Neuron (in vitro differentiated cells): ENCODE measurements at regions not wholly inside any gene's neighbourhood (a gene's known extent, or its start where the extent isn't known, plus 50 kb on each side); places are given as distances from the start of the nearest gene placed in this dataset.

Experiments used
- H2AFZ ChIP-seq: one replicate; pipeline ENCODE4 v1.6.1; 2013; ENCODE audit warnings: low read depth, mild to moderate bottlenecking, inconsistent platforms, low read length, moderate library complexity
- H3K27me3 ChIP-seq: one replicate; pipeline ENCODE4 v1.6.1; 2013; ENCODE audit warnings: low read length; ENCODE audit not compliant: insufficient read depth
- H3K36me3 ChIP-seq: one replicate; pipeline ENCODE4 v1.6.1; 2013; ENCODE audit warnings: low read length; ENCODE audit not compliant: insufficient read depth
- H3K4me1 ChIP-seq: one replicate; pipeline ENCODE4 v1.6.1; 2013; ENCODE audit warnings: low read length; ENCODE audit not compliant: insufficient read depth
- H3K4me3 ChIP-seq: 2 replicates; pipeline ENCODE4 v1.5.1; 2013; ENCODE audit warnings: mild to moderate bottlenecking, low read length, moderate library complexity
- H3K9me3 ChIP-seq: one replicate; pipeline ENCODE4 v1.6.1; 2013; ENCODE audit warnings: low read length

DNA sequence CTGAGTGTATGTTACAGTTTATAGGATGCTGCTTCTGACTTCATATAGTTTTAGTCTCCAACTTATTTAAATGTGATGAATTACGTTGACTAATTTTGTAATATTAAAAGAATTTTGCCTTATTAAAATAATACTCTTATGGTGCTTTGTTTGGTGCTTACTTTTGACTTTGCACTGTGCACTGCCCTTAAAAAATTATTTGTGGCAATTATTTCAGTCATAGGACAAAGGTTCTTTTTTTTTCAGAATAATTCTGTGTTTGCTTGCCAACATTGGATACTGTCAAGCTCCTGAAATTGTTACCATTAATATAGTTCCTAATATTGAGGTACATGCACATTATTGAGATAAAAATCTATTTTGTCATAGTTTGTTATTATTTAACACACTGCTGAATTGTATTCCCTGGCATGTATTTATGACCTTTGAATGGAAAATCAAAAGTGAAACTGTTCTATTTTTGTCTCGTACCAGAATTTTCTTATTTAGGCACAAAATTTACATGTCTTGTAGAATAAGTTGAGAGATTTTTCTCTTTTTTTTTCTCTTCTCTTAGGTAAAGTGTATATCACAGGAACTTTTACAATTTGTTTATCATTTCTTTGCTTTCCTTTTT is 572.8 kb upstream of the KLHL29 start:
- H2AFZ ChIP-seq, result no peak overlapping the region
- H3K27me3 ChIP-seq, result no peaks in the 10 kb centered on the region
- no peak overlapping the region for H3K4me3 ChIP-seq
- H3K4me1 ChIP-seq, result no peaks in the 10 kb centered on the region
- H3K36me3 ChIP-seq, result no peaks in the 10 kb centered on the region
- no peaks in the 10 kb centered on the region for H3K9me3 ChIP-seq

DNA sequence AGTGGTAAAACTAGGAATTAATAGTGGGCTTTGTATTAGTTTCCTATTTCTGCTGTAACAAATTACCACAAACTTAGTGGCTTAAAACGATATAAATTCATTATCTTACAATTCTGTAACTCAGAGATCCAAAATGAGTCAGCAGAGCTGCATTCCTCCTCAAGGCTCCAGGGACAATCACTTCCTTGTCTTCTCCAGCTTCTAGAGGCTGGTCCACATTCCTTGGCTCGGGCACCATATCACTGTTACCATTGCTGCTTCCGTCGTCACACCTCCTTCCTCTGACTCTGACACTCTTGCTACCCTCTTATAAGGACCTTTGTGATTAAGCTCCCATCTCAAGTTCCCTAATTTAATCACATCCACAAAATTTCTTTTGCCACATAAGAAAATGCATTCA is 567.8 kb upstream of the KLHL29 start:
- H3K4me3 ChIP-seq, result no peak overlapping the region
- H3K4me1 ChIP-seq, result no peaks in the 10 kb centered on the region
- H3K27me3 ChIP-seq, result no peaks in the 10 kb centered on the region
- no peaks in the 10 kb centered on the region for H3K9me3 ChIP-seq
- no peaks in the 10 kb centered on the region for H3K36me3 ChIP-seq
- H2AFZ ChIP-seq, result no peak overlapping the region

DNA sequence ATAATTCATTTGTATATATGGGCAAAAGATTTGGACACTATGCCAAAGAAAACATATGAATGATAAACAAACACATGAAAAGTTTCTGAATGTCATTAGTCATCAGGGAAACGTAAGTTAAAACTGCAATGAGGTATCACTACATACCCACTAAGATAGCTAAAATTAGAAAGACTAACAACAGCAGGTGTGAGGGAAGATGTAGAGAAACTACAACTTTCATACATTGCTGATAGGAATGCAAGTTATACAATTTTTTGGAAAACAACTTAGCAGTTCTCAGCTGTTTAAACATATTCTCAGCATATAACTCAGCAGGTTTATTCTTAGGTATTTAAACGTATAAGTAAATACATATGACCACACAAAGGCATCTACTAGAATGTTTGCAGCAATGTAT is 563.5 kb upstream of the KLHL29 start:
- H2AFZ ChIP-seq, result no peak overlapping the region
- H3K4me1 ChIP-seq, result no peaks in the 10 kb centered on the region
- no peaks in the 10 kb centered on the region for H3K27me3 ChIP-seq
- H3K4me3 ChIP-seq, result no peak overlapping the region
- H3K36me3 ChIP-seq, result no peaks in the 10 kb centered on the region
- no peaks in the 10 kb centered on the region for H3K9me3 ChIP-seq

DNA sequence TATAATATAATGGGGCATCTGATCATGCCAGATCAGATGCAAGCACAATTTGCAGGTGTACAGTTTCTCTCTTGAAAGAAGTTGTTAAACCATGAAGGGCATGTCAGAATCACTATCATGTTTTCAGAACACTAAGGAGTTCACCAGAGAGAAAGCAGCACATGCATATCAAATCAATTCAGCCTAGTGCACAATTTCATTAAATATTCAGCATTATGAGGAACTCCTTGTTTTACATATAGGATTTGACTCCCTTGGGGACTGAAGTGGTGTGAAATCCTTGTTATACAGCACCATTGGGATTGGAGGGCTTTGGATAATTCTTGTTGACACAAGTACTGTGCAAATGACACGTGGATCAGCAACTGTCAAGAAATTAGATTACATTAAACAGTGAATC is 562.1 kb upstream of the KLHL29 start:
- Histone ChIP-seq H3K4me1 (no peaks in the 10 kb centered on the region), H3K36me3 (no peaks in the 10 kb centered on the region), H3K9me3 (no peaks in the 10 kb centered on the region), H3K27me3 (no peaks in the 10 kb centered on the region), H3K4me3 (no peak overlapping the region), H2AFZ (no peak overlapping the region)

DNA sequence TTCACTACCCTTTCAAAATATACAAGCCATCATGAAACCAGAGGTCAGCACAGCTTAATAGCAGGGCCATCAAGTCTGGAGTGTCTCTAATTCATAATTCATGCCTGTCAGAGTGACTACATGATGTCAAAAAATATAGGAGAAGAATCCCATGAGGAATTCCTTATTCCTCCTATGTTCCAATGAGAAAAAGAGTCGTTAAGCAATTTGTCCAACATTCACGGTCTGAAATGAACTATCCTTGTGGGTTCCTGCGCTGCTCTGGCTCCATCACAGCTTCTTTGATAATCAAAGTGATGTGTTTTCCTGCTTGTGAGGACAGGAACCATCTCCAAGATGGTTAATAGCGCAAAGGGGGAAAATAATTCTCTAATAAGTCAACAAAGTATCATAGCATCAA is 560.4 kb upstream of the KLHL29 start:
- Histone ChIP-seq H3K9me3 (no peaks in the 10 kb centered on the region), H3K4me3 (no peak overlapping the region)

DNA sequence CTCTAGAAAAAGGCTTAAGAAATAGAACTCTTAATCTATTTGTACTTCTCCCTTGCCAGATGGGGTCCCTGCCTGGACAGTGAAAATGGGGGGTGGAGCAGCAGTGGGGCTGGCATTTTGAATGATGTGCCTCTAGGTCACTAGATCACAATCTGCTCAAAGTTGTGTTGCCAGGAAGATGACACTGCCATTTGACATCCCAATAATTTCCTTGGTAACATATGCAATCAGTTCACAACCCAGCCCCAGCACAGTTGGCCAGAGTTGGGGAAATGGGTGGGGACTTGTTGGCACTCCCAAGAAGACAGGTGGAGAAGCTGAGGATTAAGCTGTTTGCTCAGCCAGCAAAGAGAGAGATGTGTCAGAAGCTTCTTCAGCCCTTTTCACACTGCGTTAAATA is 558.3 kb upstream of the KLHL29 start:
- H3K27me3 ChIP-seq, result no peaks in the 10 kb centered on the region
- H3K4me1 ChIP-seq, result no peaks in the 10 kb centered on the region
- no peak overlapping the region for H2AFZ ChIP-seq
- no peaks in the 10 kb centered on the region for H3K9me3 ChIP-seq
- H3K36me3 ChIP-seq, result no peaks in the 10 kb centered on the region
- no peak overlapping the region for H3K4me3 ChIP-seq

More for the DNA sequence above, 560.4 kb upstream of the KLHL29 start:
- H2AFZ ChIP-seq, result no peak overlapping the region
- no peaks in the 10 kb centered on the region for H3K4me1 ChIP-seq
- no peaks in the 10 kb centered on the region for H3K27me3 ChIP-seq
- H3K36me3 ChIP-seq, result no peaks in the 10 kb centered on the region

DNA sequence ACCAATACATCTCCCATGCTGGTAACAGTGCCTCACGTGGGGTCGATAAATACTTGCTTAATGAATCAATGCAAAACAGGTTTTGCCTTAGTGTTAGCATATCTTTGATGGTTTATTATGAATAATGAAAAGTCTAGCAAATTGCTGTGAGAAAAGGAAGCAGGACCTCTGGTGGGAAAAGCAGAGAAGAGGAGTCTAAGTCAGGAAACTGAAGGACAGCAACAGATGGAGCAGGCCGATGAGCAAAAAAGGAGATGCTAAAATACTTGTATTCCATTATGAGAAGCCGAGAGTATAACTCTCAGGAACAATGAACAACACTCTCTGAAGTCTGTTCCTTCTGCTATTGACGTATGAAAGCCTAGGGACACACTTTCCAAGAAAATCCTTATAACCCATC is 555.2 kb upstream of the KLHL29 start:
- Histone ChIP-seq H3K4me3 (no peak overlapping the region), H3K36me3 (no peaks in the 10 kb centered on the region), H3K4me1 (peaks cover 3% of the 10 kb centered on the region), H3K27me3 (no peaks in the 10 kb centered on the region), H3K9me3 (no peaks in the 10 kb centered on the region), H2AFZ (no peak overlapping the region)

DNA sequence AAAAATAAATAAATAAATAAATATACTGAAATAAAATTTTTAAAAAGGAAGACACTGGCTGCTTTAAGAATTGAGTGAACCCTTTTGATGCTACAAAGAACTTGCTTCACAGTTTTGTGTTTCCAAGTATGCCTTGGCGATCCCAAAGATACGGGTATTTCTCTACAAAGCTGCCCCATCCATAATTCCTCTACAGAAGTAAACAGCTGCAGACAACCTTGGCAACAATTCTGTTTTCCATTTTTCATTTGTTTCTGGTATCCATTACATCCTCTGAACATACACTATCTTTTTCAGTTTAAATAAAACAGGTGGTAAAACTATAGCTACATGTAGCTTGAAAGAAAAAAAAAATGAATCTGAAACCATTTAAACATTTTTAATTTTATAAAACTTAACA is 552.8 kb upstream of the KLHL29 start:
- peaks cover 3% of the 10 kb centered on the region for H3K4me1 ChIP-seq
- H2AFZ ChIP-seq, result no peak overlapping the region
- no peaks in the 10 kb centered on the region for H3K36me3 ChIP-seq
- H3K4me3 ChIP-seq, result no peak overlapping the region
- H3K9me3 ChIP-seq, result no peaks in the 10 kb centered on the region
- no peaks in the 10 kb centered on the region for H3K27me3 ChIP-seq

DNA sequence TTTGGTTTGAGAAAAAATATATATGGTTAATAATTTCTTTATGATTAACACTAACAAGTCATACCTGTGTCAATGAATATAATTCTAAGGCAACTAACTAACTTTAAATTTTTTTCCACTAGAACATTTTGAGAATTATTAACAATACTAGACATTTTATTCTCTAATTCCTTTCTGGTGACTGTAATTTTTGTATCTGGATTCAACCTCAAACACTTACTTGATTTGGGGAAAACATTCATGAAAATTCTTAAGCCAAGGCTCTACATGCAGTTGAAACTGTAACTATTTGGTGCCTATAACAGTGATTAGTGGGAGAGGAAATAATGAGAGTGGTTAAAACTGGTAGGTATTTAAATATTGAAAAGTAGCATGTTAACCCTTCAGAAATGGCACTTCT is 546.5 kb upstream of the KLHL29 start:
- Histone ChIP-seq H2AFZ (no peak overlapping the region), H3K4me1 (no peaks in the 10 kb centered on the region), H3K9me3 (no peaks in the 10 kb centered on the region), H3K36me3 (no peaks in the 10 kb centered on the region), H3K27me3 (no peaks in the 10 kb centered on the region), H3K4me3 (no peak overlapping the region)

DNA sequence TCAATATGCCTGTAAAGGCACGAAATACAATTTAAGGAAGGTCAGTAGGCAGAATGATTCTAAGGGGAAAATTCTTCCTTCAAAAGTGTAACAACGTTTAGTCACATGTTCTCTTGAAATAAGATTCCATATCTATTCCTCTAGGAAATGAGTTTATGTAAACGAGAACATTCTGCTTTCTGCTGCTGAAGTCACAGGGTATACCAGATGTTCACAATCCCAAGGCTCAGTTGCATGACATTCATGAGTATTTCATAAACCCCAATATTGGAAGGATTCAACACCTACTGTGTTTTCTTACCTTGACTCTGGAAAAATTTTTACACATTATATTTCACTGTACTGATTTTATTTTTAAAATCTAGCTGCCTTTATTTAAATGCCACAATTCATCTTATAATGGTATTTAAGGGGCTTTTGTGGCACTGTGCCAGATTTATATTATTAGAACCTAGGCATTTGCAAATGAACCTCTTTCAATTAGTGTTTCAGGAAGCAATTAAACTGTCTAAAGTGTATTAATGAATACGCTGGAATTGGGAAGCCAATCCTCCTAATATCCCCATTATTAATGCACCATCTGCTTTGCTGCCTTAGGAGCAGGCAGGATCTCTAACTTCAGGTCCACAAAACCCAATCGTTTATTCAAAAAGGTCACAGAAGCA is 542.6 kb upstream of the KLHL29 start:
- H3K36me3 ChIP-seq, result no peaks in the 10 kb centered on the region
- H3K9me3 ChIP-seq, result no peaks in the 10 kb centered on the region
- H3K4me3 ChIP-seq, result no peak overlapping the region
- no peaks in the 10 kb centered on the region for H3K27me3 ChIP-seq
- H2AFZ ChIP-seq, result no peak overlapping the region
- H3K4me1 ChIP-seq, result no peaks in the 10 kb centered on the region

DNA sequence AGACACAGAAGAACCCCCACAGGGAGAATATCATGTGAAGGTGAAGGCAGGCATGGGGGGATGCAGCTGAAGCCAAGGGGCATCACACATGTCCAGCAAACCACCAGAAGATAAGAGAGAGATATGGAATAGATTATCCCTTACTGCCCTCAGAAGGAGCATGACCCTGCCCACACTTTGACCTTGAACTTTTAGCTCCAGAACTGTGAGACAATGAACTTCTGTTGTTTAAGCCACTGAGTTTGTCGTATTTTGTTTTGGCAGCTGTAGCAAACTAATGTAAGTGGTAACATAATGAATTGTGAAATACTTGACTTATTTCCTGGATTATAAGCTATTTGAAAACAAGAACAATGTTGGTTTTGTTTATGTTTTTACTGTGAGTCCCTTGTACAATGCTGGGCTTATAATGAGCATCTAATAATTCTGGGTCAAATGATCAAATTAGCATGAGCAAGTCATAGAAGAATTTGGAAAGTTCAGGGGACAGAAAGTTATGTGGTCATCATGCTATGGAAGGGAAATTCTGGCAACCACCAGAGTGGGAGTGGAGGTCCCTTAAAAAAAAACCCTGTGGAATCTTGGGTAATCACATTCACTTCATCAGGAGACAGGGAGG is 541.0 kb upstream of the KLHL29 start:
- Histone ChIP-seq H3K4me3 (no peak overlapping the region), H3K36me3 (no peaks in the 10 kb centered on the region), H3K9me3 (no peaks in the 10 kb centered on the region), H3K27me3 (no peaks in the 10 kb centered on the region), H2AFZ (no peak overlapping the region), H3K4me1 (no peaks in the 10 kb centered on the region)

DNA sequence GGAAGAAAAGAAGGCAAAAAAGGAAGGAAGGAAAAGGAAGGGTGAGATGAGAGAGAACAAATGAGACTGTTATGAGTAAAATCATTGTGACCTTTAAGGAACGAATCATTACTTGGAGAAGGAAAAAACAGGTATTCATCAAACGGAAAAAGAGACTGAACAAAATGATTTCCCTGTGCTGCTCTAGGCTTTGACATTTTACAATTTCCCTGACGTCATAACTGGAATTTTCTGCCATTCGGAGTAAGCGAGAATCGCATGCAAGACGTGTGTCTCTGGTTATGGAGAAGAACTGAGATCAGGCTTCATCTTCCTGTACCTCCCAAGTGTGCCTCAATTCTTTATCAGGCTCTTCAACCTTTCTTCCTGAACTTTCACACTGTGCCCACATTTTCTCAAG is 534.7 kb upstream of the KLHL29 start:
- Histone ChIP-seq H3K36me3 (no peaks in the 10 kb centered on the region), H3K4me1 (no peaks in the 10 kb centered on the region), H2AFZ (no peak overlapping the region), H3K4me3 (no peak overlapping the region), H3K27me3 (no peaks in the 10 kb centered on the region), H3K9me3 (no peaks in the 10 kb centered on the region)

DNA sequence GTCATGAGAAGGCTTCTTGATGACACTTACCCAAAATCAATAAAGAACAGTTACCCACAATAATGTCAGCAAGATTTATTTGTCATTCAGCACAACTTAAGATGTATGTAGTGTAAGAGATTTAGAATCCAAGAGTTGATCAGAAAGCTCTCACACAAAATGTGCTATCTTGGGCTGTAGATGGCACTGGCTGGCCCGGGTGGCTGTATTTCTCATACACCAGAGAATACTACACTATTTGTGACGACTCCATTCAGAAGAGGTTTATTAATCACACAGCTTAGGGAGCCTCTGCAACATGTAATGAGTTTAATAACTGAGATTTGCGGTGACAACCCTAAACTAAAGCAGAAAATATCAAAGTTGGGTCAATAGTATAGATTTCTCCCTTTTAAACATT is 530.4 kb upstream of the KLHL29 start:
- H3K36me3 ChIP-seq, result no peaks in the 10 kb centered on the region
- no peak overlapping the region for H2AFZ ChIP-seq
- no peaks in the 10 kb centered on the region for H3K4me1 ChIP-seq
- H3K4me3 ChIP-seq, result no peak overlapping the region
- H3K27me3 ChIP-seq, result no peaks in the 10 kb centered on the region
- no peaks in the 10 kb centered on the region for H3K9me3 ChIP-seq

DNA sequence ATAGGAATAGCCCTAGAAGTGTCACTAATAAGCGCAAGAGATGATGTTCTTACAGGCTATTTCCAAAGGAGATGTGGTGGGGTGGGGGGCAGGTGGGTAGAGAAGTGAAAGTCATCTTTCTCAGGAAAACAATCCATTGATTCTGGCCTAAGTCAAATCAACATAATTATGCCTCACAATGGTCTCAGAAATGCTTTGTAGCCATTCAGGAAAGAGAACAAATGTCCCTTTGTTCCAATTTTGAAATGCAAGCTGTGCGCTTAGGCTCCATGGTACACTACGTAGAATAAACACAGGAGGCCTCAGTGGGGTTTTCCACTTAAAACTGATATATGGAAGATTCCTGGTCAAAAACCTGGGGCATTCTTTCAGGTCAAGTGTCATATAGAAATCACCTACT is 529.9 kb upstream of the KLHL29 start:
- no peaks in the 10 kb centered on the region for H3K9me3 ChIP-seq
- no peaks in the 10 kb centered on the region for H3K36me3 ChIP-seq
- no peak overlapping the region for H2AFZ ChIP-seq
- no peaks in the 10 kb centered on the region for H3K4me1 ChIP-seq
- H3K27me3 ChIP-seq, result no peaks in the 10 kb centered on the region
- no peak overlapping the region for H3K4me3 ChIP-seq
